IMR-90 (cell line): ENCODE measurements at regions not wholly inside any gene's neighbourhood (a gene's known extent, or its start where the extent isn't known, plus 50 kb on each side); places are given as distances from the start of the nearest gene placed in this dataset.

Experiments used
- ATAC-seq: fragments of 200-7000 bp; cut with Tn5 transposase; 2 replicates; pipeline ENCODE4 v1.9.1; 2020; ENCODE audit warnings: low read depth, mild to moderate bottlenecking, moderate library complexity
- BruUV-seq: library from RNA; stranded (reverse); fragments of 400-500 nt; replicated peaks from 2 replicates; lab custom pipeline; 2021; lab: Mats Ljungman, UMichigan
- CTCF ChIA-PET: fragments of 300-600 bp; formaldehyde crosslinking; extraction: SDS; loops from one replicate; lab custom pipeline; 2021; ENCODE audit warnings: antibody characterized with exemption; lab: Yijun Ruan, JAX
- POLR2A ChIA-PET: fragments of 300-600 bp; sonication (Branson Sonifier 250); formaldehyde crosslinking; loops from one replicate; lab custom pipeline; 2022; ENCODE audit warnings: antibody characterized with exemption; ENCODE audit not compliant: unreplicated experiment; lab: Charles Lee
- DNase-seq: peaks from one replicate; pipeline ENCODE4 v3.0.0; 2013
- H2AFZ ChIP-seq: replicated peaks from 2 replicates; pipeline ENCODE3; 2013; ENCODE audit warnings: low read length, mild to moderate bottlenecking; ENCODE audit not compliant: poor library complexity
- H2AK5ac ChIP-seq: 2 replicates; pipeline ENCODE4 v1.6.1; 2013; ENCODE audit warnings: low read depth, low read length, inconsistent platforms
- H2AK9ac ChIP-seq: replicated peaks from 2 replicates; pipeline ENCODE3; 2013; ENCODE audit warnings: mild to moderate bottlenecking, low read depth, low read length, moderate library complexity; ENCODE audit not compliant: poor library complexity
- H2BK120ac ChIP-seq: 2 replicates; pipeline ENCODE4 v1.6.1; 2013; ENCODE audit warnings: low read depth, low read length, inconsistent platforms
- H2BK15ac ChIP-seq: 3 replicates; pipeline ENCODE4 v1.6.1; 2013; ENCODE audit warnings: low read depth, low read length, inconsistent platforms
- H2BK20ac ChIP-seq: 2 replicates; pipeline ENCODE4 v1.6.1; 2013; ENCODE audit warnings: low read depth, mild to moderate bottlenecking, inconsistent platforms, low read length, moderate library complexity
- H2BK5ac ChIP-seq: 2 replicates; pipeline ENCODE4 v1.6.1; 2013; ENCODE audit warnings: mild to moderate bottlenecking, low read depth, low read length, inconsistent platforms; ENCODE audit not compliant: poor library complexity, severe bottlenecking
- H3K14ac ChIP-seq: replicated peaks from 2 replicates; pipeline ENCODE4 v1.6.1; 2013; ENCODE audit warnings: low read depth, low read length, inconsistent platforms
- H3K18ac ChIP-seq: 2 replicates; pipeline ENCODE4 v1.6.1; 2013; ENCODE audit warnings: low read depth, low read length, control low read depth
- H3K23ac ChIP-seq: 2 replicates; pipeline ENCODE4 v1.6.1; 2013; ENCODE audit warnings: low read depth, low read length, inconsistent platforms
- H3K27ac ChIP-seq: 2 replicates; pipeline ENCODE4 v1.5.1; 2013; ENCODE audit warnings: mild to moderate bottlenecking, control low read depth, low read length; ENCODE audit not compliant: insufficient read depth
- H3K27me3 ChIP-seq: 2 replicates; pipeline ENCODE4 v1.6.1; 2013; ENCODE audit warnings: low read length; ENCODE audit not compliant: control insufficient read depth, insufficient read depth
- H3K36me3 ChIP-seq: 2 replicates; pipeline ENCODE4 v1.6.1; 2013; ENCODE audit warnings: low read length, mixed read lengths; ENCODE audit not compliant: control insufficient read depth, insufficient read depth
- H3K4ac ChIP-seq: 2 replicates; pipeline ENCODE4 v1.6.1; 2013; ENCODE audit warnings: low read depth, low read length, inconsistent platforms
- H3K4me1 ChIP-seq: 2 replicates; pipeline ENCODE4 v1.6.1; 2013; ENCODE audit warnings: low read length, mixed read lengths; ENCODE audit not compliant: control insufficient read depth, insufficient read depth
- H3K4me2 ChIP-seq: 2 replicates; pipeline ENCODE4 v1.6.1; 2013; ENCODE audit warnings: low read depth, mild to moderate bottlenecking, control low read depth, low read length, moderate library complexity
- H3K4me3 ChIP-seq: 2 replicates; pipeline ENCODE4 v1.5.1; 2013; ENCODE audit warnings: low read depth, mild to moderate bottlenecking, control low read depth, low read length, moderate library complexity; ENCODE audit not compliant: insufficient read depth
- H3K56ac ChIP-seq: 2 replicates; pipeline ENCODE4 v1.6.1; 2013; ENCODE audit warnings: low read length, inconsistent platforms; ENCODE audit not compliant: insufficient read depth; ENCODE audit errors: extremely low read depth
- H3K79me1 ChIP-seq, 2 experiments: 2 replicates each; pipeline ENCODE4 v1.6.1; 2013; ENCODE audit warnings: low read length in 2 of 2, inconsistent platforms in 1 of 2, low read depth in 1 of 2
- H3K9ac ChIP-seq: 2 replicates; pipeline ENCODE4 v1.6.1; 2013; ENCODE audit warnings: low read depth, low read length, control low read depth
- H3K9me1 ChIP-seq: 2 replicates; pipeline ENCODE4 v1.6.1; 2013; ENCODE audit warnings: low read length, inconsistent platforms; ENCODE audit not compliant: insufficient read depth
- H3K9me3 ChIP-seq: 2 replicates; pipeline ENCODE4 v1.6.1; 2013; ENCODE audit warnings: low read length; ENCODE audit not compliant: control insufficient read depth, insufficient read depth
- H4K20me1 ChIP-seq: 2 replicates; pipeline ENCODE4 v1.6.1; 2013; ENCODE audit warnings: low read length, inconsistent platforms; ENCODE audit not compliant: insufficient read depth
- H4K5ac ChIP-seq: 2 replicates; pipeline ENCODE4 v1.6.1; 2013; ENCODE audit warnings: mild to moderate bottlenecking, low read depth, low read length, control low read depth
- H4K8ac ChIP-seq, 2 experiments: 2 replicates each; pipeline ENCODE4 v1.6.1; 2013; ENCODE audit warnings: low read depth in 2 of 2, low read length in 2 of 2, control low read depth in 1 of 2, inconsistent platforms in 1 of 2
- H4K91ac ChIP-seq: 2 replicates; pipeline ENCODE4 v1.6.1; 2013; ENCODE audit warnings: low read depth, low read length, inconsistent platforms; ENCODE audit not compliant: insufficient read depth
- CEBPB ChIP-seq: IDR thresholded peaks from 2 replicates; pipeline ENCODE4 v1.6.1; 2012; ENCODE audit warnings: low read depth, low read length, improper control_type of control experiment
- FOS ChIP-seq: fragments of 150-350 bp; IDR thresholded peaks from 2 replicates; pipeline ENCODE4 v1.6.1; 2016; ENCODE audit warnings: low read depth, low read length
- MAFK ChIP-seq: IDR thresholded peaks from 2 replicates; pipeline ENCODE4 v1.6.1; 2012; ENCODE audit warnings: low read depth, low read length, improper control_type of control experiment
- MAZ ChIP-seq: IDR thresholded peaks from 2 replicates; pipeline ENCODE4 v1.6.1; 2012; ENCODE audit warnings: low read depth, mild to moderate bottlenecking, low read length, improper control_type of control experiment, moderate library complexity, borderline replicate concordance
- RAD21 ChIP-seq: IDR thresholded peaks from 2 replicates; pipeline ENCODE4 v1.6.1; 2012; ENCODE audit warnings: low read length, improper control_type of control experiment
- RCOR1 ChIP-seq: IDR thresholded peaks from 2 replicates; pipeline ENCODE4 v1.6.1; 2012; ENCODE audit warnings: mild to moderate bottlenecking, low read length, improper control_type of control experiment; ENCODE audit not compliant: insufficient replicate concordance
- RFX5 ChIP-seq: IDR thresholded peaks from 2 replicates; pipeline ENCODE4 v1.8.0; 2012; ENCODE audit warnings: low read depth, mild to moderate bottlenecking, low read length, moderate library complexity
- SMC3 ChIP-seq: fragments of 150-350 bp; IDR thresholded peaks from 2 replicates; pipeline ENCODE4 v1.6.1; 2016; ENCODE audit warnings: low read depth, mild to moderate bottlenecking, antibody characterized with exemption, low read length, moderate library complexity
- WGBS, 2 experiments: methylation state at CpG; one replicate each; pipeline versions ENCODE4 v1.1.5 to v1.1.7; 2013; ENCODE audit warnings: missing lambda C conversion rate in 2 of 2; ENCODE audit not compliant: insufficient read length in 1 of 2; ENCODE audit errors: extremely low coverage in 2 of 2; 5-methylcytosine and 5-hydroxymethylcytosine counted together
- dilution Hi-C: fragments of 300-500 bp; cut with HindIII; formaldehyde crosslinking; loops from one replicate; pipeline ENCODE4 v1.14.3; 2018; ENCODE audit warnings: low sequenced_read_pairs; ENCODE audit not compliant: unreplicated experiment
- in situ Hi-C: fragments of 300-500 bp; cut with MboI; formaldehyde crosslinking; loops from 3 replicates; pipeline ENCODE4 v1.14.3; 2019; ENCODE audit warnings: low sequenced_read_pairs, inconsistent platforms, mixed read lengths
- intact Hi-C: fragments of 100-400 bp; cut with micrococcal nuclease; formaldehyde crosslinking; loops from 2 replicates; pipeline ENCODE4 v1.10.0; 2022
- TF ChIP-seq, protein P1 (sequence below): conservative IDR thresholded peaks from 2 replicates; pipeline ENCODE4 v1.5.1; 2012; ENCODE audit warnings: mild to moderate bottlenecking, low read depth, low read length, improper control_type of control experiment
- TF ChIP-seq, protein P2 (sequence below): fragments of 150-350 bp; IDR thresholded peaks from 2 replicates; pipeline ENCODE4 v1.6.1; 2017; ENCODE audit warnings: mild to moderate bottlenecking, antibody characterized with exemption, low read length, low read depth
- TF ChIP-seq, protein P3 (sequence below): fragments of 150-350 bp; IDR thresholded peaks from 2 replicates; pipeline ENCODE4 v1.6.1; 2016; ENCODE audit warnings: low read depth, mild to moderate bottlenecking, low read length, moderate library complexity, borderline replicate concordance

- in situ Hi-C loops: no loop called here
- Histone ChIP-seq H3K14ac (no peak overlapping the region), H2BK20ac (no peak overlapping the region), H2BK15ac (no peak overlapping the region), H3K4me1 (no peaks in the 10 kb centered on the region), H2BK120ac (no peak overlapping the region), H3K9me1 (no peaks in the 10 kb centered on the region), H3K4me2 (no peak overlapping the region), H4K8ac (no peak overlapping the region), H3K23ac (no peak overlapping the region), H2AK9ac (no peak overlapping the region), H3K4me3 (no peak overlapping the region), H2BK5ac (no peak overlapping the region), H4K5ac (no peak overlapping the region), H2AFZ (no peak overlapping the region), H3K9ac (no peak overlapping the region), H3K9me3 (peaks cover 3% of the 10 kb centered on the region; the same call in 1 of the 2 replicates), H3K27me3 (no peaks in the 10 kb centered on the region), H3K18ac (no peak overlapping the region), H2AK5ac (no peak overlapping the region), H4K20me1 (no peaks in the 10 kb centered on the region), H3K56ac (no peak overlapping the region), H3K79me1 (no peaks in the 10 kb centered on the region), H3K36me3 (no peaks in the 10 kb centered on the region), H3K4ac (no peak overlapping the region), H3K27ac (no peak overlapping the region), H4K91ac (no peak overlapping the region)
- intact Hi-C loops: no loop called here
- dilution Hi-C loops: no loop called here
- ChIA-PET CTCF (no interaction called here), POLR2A (no interaction called here)
- TF ChIP-seq CEBPB (no peak), SMC3 (no peak), RFX5 (no peak), RCOR1 (no peak), MAZ (no peak), MAFK (no peak), FOS (no peak), RAD21 (no peak)
- TF ChIP-seq, protein P1, sequence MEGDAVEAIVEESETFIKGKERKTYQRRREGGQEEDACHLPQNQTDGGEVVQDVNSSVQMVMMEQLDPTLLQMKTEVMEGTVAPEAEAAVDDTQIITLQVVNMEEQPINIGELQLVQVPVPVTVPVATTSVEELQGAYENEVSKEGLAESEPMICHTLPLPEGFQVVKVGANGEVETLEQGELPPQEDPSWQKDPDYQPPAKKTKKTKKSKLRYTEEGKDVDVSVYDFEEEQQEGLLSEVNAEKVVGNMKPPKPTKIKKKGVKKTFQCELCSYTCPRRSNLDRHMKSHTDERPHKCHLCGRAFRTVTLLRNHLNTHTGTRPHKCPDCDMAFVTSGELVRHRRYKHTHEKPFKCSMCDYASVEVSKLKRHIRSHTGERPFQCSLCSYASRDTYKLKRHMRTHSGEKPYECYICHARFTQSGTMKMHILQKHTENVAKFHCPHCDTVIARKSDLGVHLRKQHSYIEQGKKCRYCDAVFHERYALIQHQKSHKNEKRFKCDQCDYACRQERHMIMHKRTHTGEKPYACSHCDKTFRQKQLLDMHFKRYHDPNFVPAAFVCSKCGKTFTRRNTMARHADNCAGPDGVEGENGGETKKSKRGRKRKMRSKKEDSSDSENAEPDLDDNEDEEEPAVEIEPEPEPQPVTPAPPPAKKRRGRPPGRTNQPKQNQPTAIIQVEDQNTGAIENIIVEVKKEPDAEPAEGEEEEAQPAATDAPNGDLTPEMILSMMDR: no peak
- TF ChIP-seq, protein P2, sequence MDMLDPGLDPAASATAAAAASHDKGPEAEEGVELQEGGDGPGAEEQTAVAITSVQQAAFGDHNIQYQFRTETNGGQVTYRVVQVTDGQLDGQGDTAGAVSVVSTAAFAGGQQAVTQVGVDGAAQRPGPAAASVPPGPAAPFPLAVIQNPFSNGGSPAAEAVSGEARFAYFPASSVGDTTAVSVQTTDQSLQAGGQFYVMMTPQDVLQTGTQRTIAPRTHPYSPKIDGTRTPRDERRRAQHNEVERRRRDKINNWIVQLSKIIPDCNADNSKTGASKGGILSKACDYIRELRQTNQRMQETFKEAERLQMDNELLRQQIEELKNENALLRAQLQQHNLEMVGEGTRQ: no peak
- TF ChIP-seq, protein P3, sequence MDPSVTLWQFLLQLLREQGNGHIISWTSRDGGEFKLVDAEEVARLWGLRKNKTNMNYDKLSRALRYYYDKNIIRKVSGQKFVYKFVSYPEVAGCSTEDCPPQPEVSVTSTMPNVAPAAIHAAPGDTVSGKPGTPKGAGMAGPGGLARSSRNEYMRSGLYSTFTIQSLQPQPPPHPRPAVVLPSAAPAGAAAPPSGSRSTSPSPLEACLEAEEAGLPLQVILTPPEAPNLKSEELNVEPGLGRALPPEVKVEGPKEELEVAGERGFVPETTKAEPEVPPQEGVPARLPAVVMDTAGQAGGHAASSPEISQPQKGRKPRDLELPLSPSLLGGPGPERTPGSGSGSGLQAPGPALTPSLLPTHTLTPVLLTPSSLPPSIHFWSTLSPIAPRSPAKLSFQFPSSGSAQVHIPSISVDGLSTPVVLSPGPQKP: no peak
- ATAC-seq: no peak
- no TSS peak for BruUV-seq
- no peak for DNase-seq
- WGBS, 2 experiments: no CpG with 5 or more reads among the region's 1 CpG
Observed at GRCh38 chr10:83553366-83553765, 585.9 kb upstream of the GHITM start.
